H1 (cell line): ENCODE measurements at regions not wholly inside any gene's neighbourhood (a gene's known extent, or its start where the extent isn't known, plus 50 kb on each side); places are given as distances from the start of the nearest gene placed in this dataset.

Experiments used
- BRCA1 ChIP-seq: IDR thresholded peaks from 2 replicates; pipeline ENCODE4 v1.6.1; 2012; ENCODE audit warnings: low read depth, low read length, improper control_type of control experiment
- CREB1 ChIP-seq: IDR thresholded peaks from 2 replicates; pipeline ENCODE4 v1.6.1; 2012; ENCODE audit warnings: inconsistent platforms
- KDM1A ChIP-seq: fragments of 200-600, 300-600 bp; sonication (generic); IDR thresholded peaks from 2 replicates; pipeline ENCODE4 v1.7.1; 2016; ENCODE audit warnings: mild to moderate bottlenecking, low read length, borderline replicate concordance
- KDM5A ChIP-seq: fragments of 200-600 bp; IDR thresholded peaks from 2 replicates; pipeline ENCODE4 v1.7.1; 2012; ENCODE audit warnings: mild to moderate bottlenecking, low read length, inconsistent platforms, mixed read lengths
- MAX ChIP-seq: IDR thresholded peaks from 2 replicates; pipeline ENCODE4 v1.6.1; 2012; ENCODE audit warnings: inconsistent platforms
- POLR2A ChIP-seq, 2 experiments: IDR thresholded peaks; 1 replicate in 1 of 2; 2 replicates in 1 of 2; pipeline ENCODE4 v1.6.1; 2011; ENCODE audit warnings: low read depth in 2 of 2, low read length in 2 of 2, mild to moderate bottlenecking in 2 of 2; ENCODE audit errors: control extremely low read depth in 1 of 2
- RFX5 ChIP-seq: IDR thresholded peaks from 2 replicates; pipeline ENCODE4 v1.6.1; 2011; ENCODE audit warnings: low read depth, low read length, improper control_type of control experiment, borderline replicate concordance
- RXRA ChIP-seq: IDR thresholded peaks from 2 replicates; pipeline ENCODE4 v1.6.1; 2011; ENCODE audit warnings: low read depth, mild to moderate bottlenecking, low read length, moderate library complexity; ENCODE audit not compliant: insufficient read depth
- YY1 ChIP-seq: IDR thresholded peaks from 2 replicates; pipeline ENCODE4 v1.6.1; 2011; ENCODE audit warnings: low read depth, mild to moderate bottlenecking, low read length

- TF ChIP-seq KDM1A (no peak), POLR2A (IDR thresholded peaks at IDR 0.05; ENCODE audit: control extremely low read depth in 1 of 2, low read depth in 2 of 2, low read length in 2 of 2) (no peak), KDM5A (no peak), BRCA1 (no peak), MAX (no peak), YY1 (no peak), RFX5 (no peak), RXRA (no peak), CREB1 (no peak)
- TF ChIP-seq, all 59 proteins: peak for 0
Observed at GRCh38 chr3:16066975-16067374, 107.5 kb upstream of the GALNT15 start (continued).
